B cell (primary cell): ENCODE measurements at regions not wholly inside any gene's neighbourhood (a gene's known extent, or its start where the extent isn't known, plus 50 kb on each side); places are given as distances from the start of the nearest gene placed in this dataset.

Source experiments
- ATAC-seq: fragments of 200-7000 bp; cut with Tn5 transposase; one replicate; pipeline ENCODE4 v1.10.0; 2021; ENCODE audit warnings: low read depth, mild to moderate bottlenecking, moderate number of reproducible peaks, moderate library complexity
- CTCF ChIA-PET: fragments of 350-600 bp; sonication (Branson Sonifier 250); formaldehyde crosslinking; loops from one replicate; lab custom pipeline; 2021; ENCODE audit warnings: antibody characterized with exemption, inconsistent platforms; lab: Charles Lee
- POLR2A ChIA-PET: fragments of 350-600 bp; sonication (Branson Sonifier 250); formaldehyde crosslinking; loops from one replicate; lab custom pipeline; 2021; ENCODE audit warnings: antibody characterized with exemption; lab: Charles Lee
- DNase-seq: peaks from one replicate; pipeline ENCODE4 v3.0.0; 2013
- H2AFZ ChIP-seq: 2 replicates; pipeline ENCODE4 v1.6.1; 2012; ENCODE audit warnings: mild to moderate bottlenecking, low read depth, low read length; ENCODE audit not compliant: insufficient read depth, poor library complexity, severe bottlenecking
- H3K27ac ChIP-seq, 2 donors: 1 replicate in 1 of 2; 2 replicates in 1 of 2; pipeline ENCODE4 v1.5.1; 2012 to 2013; ENCODE audit warnings: low read length in 2 of 2, mild to moderate bottlenecking in 2 of 2, moderate library complexity in 1 of 2
- H3K27me3 ChIP-seq, 4 experiments: fragments of 200-600 bp in 1 of 4; sonication (generic) in 1 of 4; replicated peaks in 1 of 4; 1 replicate in 2 of 4; 2 replicates in 2 of 4; pipeline versions ENCODE4 v1.6.1 to v1.7.0; 2013 to 2016; ENCODE audit warnings: low read length in 3 of 4, mild to moderate bottlenecking in 2 of 4, mixed read lengths in 1 of 4, moderate library complexity in 1 of 4; ENCODE audit not compliant: insufficient read depth in 4 of 4, control insufficient read depth in 3 of 4; ENCODE audit errors: control extremely low read depth in 1 of 4
- H3K36me3 ChIP-seq, 2 experiments: replicated peaks in 1 of 2; 1 replicate in 1 of 2; 2 replicates in 1 of 2; pipeline versions ENCODE4 v1.6.1 to v1.7.1; 2013; ENCODE audit warnings: low read length in 1 of 2; ENCODE audit not compliant: insufficient read depth in 2 of 2, control insufficient read depth in 1 of 2; ENCODE audit errors: control extremely low read depth in 1 of 2, extremely low read depth in 1 of 2
- H3K4me1 ChIP-seq, 2 donors: fragments of 200-600 bp in 1 of 2; sonication (generic) in 1 of 2; 1 replicate in 1 of 2; 2 replicates in 1 of 2; pipeline versions ENCODE4 v1.5.1 to v1.6.1; 2013 to 2017; ENCODE audit warnings: low read length in 2 of 2; ENCODE audit not compliant: control insufficient read depth in 2 of 2, insufficient read depth in 2 of 2
- H3K4me2 ChIP-seq: replicated peaks from 2 replicates; pipeline ENCODE3; 2012; ENCODE audit warnings: mild to moderate bottlenecking, low read depth, low read length; ENCODE audit not compliant: poor library complexity, severe bottlenecking
- H3K4me3 ChIP-seq, 5 experiments: fragments of 200-600 bp in 1 of 5; sonication (generic) in 1 of 5; 1 replicate in 3 of 5; 2 replicates in 2 of 5; pipeline versions ENCODE4 v1.5.1 to v1.7.0; 2011 to 2016; ENCODE audit warnings: low read length in 4 of 5, mild to moderate bottlenecking in 4 of 5, low read depth in 2 of 5, control low read depth in 1 of 5, moderate library complexity in 1 of 5; ENCODE audit not compliant: insufficient read depth in 1 of 5; ENCODE audit errors: control extremely low read depth in 1 of 5, extremely low read depth in 1 of 5
- H3K79me2 ChIP-seq: fragments of 200-600 bp; sonication (generic); one replicate; pipeline ENCODE4 v1.6.0; 2016; ENCODE audit warnings: low read length; ENCODE audit not compliant: control insufficient read depth, insufficient read depth
- H3K9ac ChIP-seq: fragments of 200-600 bp; sonication (generic); 2 replicates; pipeline ENCODE4 v1.6.1; 2017; ENCODE audit warnings: mild to moderate bottlenecking, low read length, moderate library complexity
- H3K9me3 ChIP-seq, 3 donors: one replicate each; pipeline versions ENCODE4 v1.6.1 to v1.7.1; 2013; ENCODE audit warnings: low read length in 2 of 3; ENCODE audit not compliant: control insufficient read depth in 2 of 3, insufficient read depth in 1 of 3; ENCODE audit errors: control extremely low read depth in 1 of 3
- H4K20me1 ChIP-seq: 2 replicates; pipeline ENCODE4 v1.6.0; 2012; ENCODE audit warnings: mild to moderate bottlenecking, low read length; ENCODE audit not compliant: insufficient read depth, control insufficient read depth, poor library complexity, severe bottlenecking
- H3K27ac Mint-ChIP-seq: one replicate; pipeline ENCODE4 v1.8.0; 2021; ENCODE audit warnings: mixed read lengths
- H3K27me3 Mint-ChIP-seq: one replicate; pipeline ENCODE4 v1.8.0; 2021; ENCODE audit warnings: mixed read lengths
- H3K4me1 Mint-ChIP-seq: one replicate; pipeline ENCODE4 v1.8.0; 2021; ENCODE audit warnings: mixed read lengths
- H3K4me3 Mint-ChIP-seq: one replicate; pipeline ENCODE4 v1.8.0; 2021; ENCODE audit warnings: mixed read lengths
- H3K9me3 Mint-ChIP-seq: one replicate; pipeline ENCODE4 v1.8.0; 2022; ENCODE audit warnings: mixed read lengths; ENCODE audit not compliant: insufficient read depth
- CTCF ChIP-seq: fragments of 200-600 bp; IDR thresholded peaks from one replicate; pipeline ENCODE4 v1.8.0; 2022; ENCODE audit warnings: antibody characterized with exemption, mild to moderate bottlenecking
- EZH2 ChIP-seq: IDR thresholded peaks from 2 replicates; pipeline ENCODE4 v1.6.1; 2012; ENCODE audit warnings: borderline replicate concordance, low read depth, mild to moderate bottlenecking, moderate library complexity, low read length; ENCODE audit not compliant: insufficient read depth, poor library complexity, severe bottlenecking
- WGBS: methylation state at CpG from one replicate; pipeline ENCODE4 v1.1.5; 2013; ENCODE audit warnings: missing lambda C conversion rate; ENCODE audit not compliant: insufficient coverage; 5-methylcytosine and 5-hydroxymethylcytosine counted together
- intact Hi-C: fragments of 100-400 bp; cut with micrococcal nuclease; formaldehyde crosslinking; loops from one replicate; pipeline ENCODE4 v1.10.0; 2022

- TF ChIP-seq EZH2 (no peak), CTCF (no peak)
- no peak for ATAC-seq
- Histone ChIP-seq H3K27ac (no peak overlapping the region), H3K27me3 (peaks cover 0 to 1% (median 0%) of the 10 kb centered on the region in 4 experiments), H2AFZ (no peak overlapping the region), H3K36me3 (no peaks in the 10 kb centered on the region), H3K9me3 (peaks cover 0 to 2% (median 0%) of the 10 kb centered on the region in 3 donors), H3K4me2 (no peak overlapping the region), H3K9ac (no peak overlapping the region), H3K4me3 (no peak overlapping the region), H4K20me1 (no peaks in the 10 kb centered on the region), H3K79me2 (no peaks in the 10 kb centered on the region), H3K4me1 (no peaks in the 10 kb centered on the region)
- intact Hi-C loops: no loop called here
- CTCF ChIA-PET: no interaction called here
- WGBS: no CpG with 5 or more reads among the region's 2 CpGs
- peaks cover 8% of the 10 kb centered on the region for H3K27me3 Mint-ChIP-seq
- peaks cover 3% of the 10 kb centered on the region for H3K9me3 Mint-ChIP-seq
- DNase-seq: no peak
- no peak overlapping the region for H3K4me3 Mint-ChIP-seq
- peaks cover 2% of the 10 kb centered on the region for H3K4me1 Mint-ChIP-seq
- H3K27ac Mint-ChIP-seq: no peak overlapping the region
- POLR2A ChIA-PET: no interaction called here
Measured at GRCh38 chr11:123330948-123331347, 99.1 kb upstream of the GRAMD1B start.

- ATAC-seq: no peak
- no peaks in the 10 kb centered on the region for H3K79me2 ChIP-seq
- H3K9me3 Mint-ChIP-seq: peaks cover 3% of the 10 kb centered on the region
- intact Hi-C loops: no loop called here
- H3K4me1 ChIP-seq: no peaks in the 10 kb centered on the region
- H3K36me3 ChIP-seq: no peaks in the 10 kb centered on the region
- no peak overlapping the region for H3K27ac ChIP-seq
- no peak overlapping the region for H3K4me3 ChIP-seq
- no peaks in the 10 kb centered on the region for H4K20me1 ChIP-seq
- no peak overlapping the region for H3K9ac ChIP-seq
- no peak overlapping the region for H2AFZ ChIP-seq
- H3K4me1 Mint-ChIP-seq: peaks cover 2% of the 10 kb centered on the region
- H3K27me3 Mint-ChIP-seq: peaks cover 3% of the 10 kb centered on the region
- no peak for DNase-seq
- H3K9me3 ChIP-seq: peaks cover 0 to 2% (median 0%) of the 10 kb centered on the region in 3 donors
- POLR2A ChIA-PET: no interaction called here
- H3K27me3 ChIP-seq: peaks cover 0 to 4% (median 2%) of the 10 kb centered on the region in 4 experiments
- CTCF ChIA-PET: no interaction called here
- TF ChIP-seq CTCF (no peak), EZH2 (no peak)
- H3K4me2 ChIP-seq: no peak overlapping the region
- WGBS: no CpG with 5 or more reads among the region's 2 CpGs
- H3K27ac Mint-ChIP-seq: no peak overlapping the region
- H3K4me3 Mint-ChIP-seq: no peak overlapping the region
Measured at GRCh38 chr11:123330471-123330870, 99.6 kb upstream of the GRAMD1B start.
